GM21576 (cell line): ENCODE measurements at regions not wholly inside any gene's neighbourhood (a gene's known extent, or its start where the extent isn't known, plus 50 kb on each side); places are given as distances from the start of the nearest gene placed in this dataset.

Experiments
- ATAC-seq: cut with Tn5 transposase; IDR thresholded peaks from one replicate; pipeline ENCODE4 v1.9.1; 2021; ENCODE audit warnings: mild to moderate bottlenecking, moderate library complexity; ENCODE audit not compliant: unreplicated experiment

GRCh38 chr11:11045156-11045930 is 187.5 kb upstream of the ZBED5 start:
- no peak for ATAC-seq

- no peak for ATAC-seq
These were observed 186.4 kb upstream of the ZBED5 start for GRCh38 chr11:11044137-11044855.

- no peak for ATAC-seq
These were observed 185.9 kb upstream of the ZBED5 start for GRCh38 chr11:11043721-11044120.

- no peak for ATAC-seq
These were observed 181.5 kb upstream of the ZBED5 start for GRCh38 chr11:11039208-11039965.

- ATAC-seq = no peak
These were observed 180.9 kb upstream of the ZBED5 start for GRCh38 chr11:11038782-11039181.

GRCh38 chr11:11038352-11038751 is 180.5 kb upstream of the ZBED5 start:
- ATAC-seq = no peak

GRCh38 chr11:11036848-11037732 is 179.2 kb upstream of the ZBED5 start:
- ATAC-seq = no peak

GRCh38 chr11:11036185-11036847 is 178.5 kb upstream of the ZBED5 start:
- no peak for ATAC-seq

- no peak for ATAC-seq
These were observed 177.5 kb upstream of the ZBED5 start for GRCh38 chr11:11035331-11035730.

GRCh38 chr11:11034476-11034875 is 176.6 kb upstream of the ZBED5 start:
- no peak for ATAC-seq

GRCh38 chr11:11032066-11032465 is 174.2 kb upstream of the ZBED5 start:
- ATAC-seq = no peak

GRCh38 chr11:11029027-11029426 is 171.2 kb upstream of the ZBED5 start:
- no peak for ATAC-seq

GRCh38 chr11:11028017-11028692 is 170.3 kb upstream of the ZBED5 start:
- peak; percentile 64 for ATAC-seq

- ATAC-seq = no peak
These were observed 169.4 kb upstream of the ZBED5 start for GRCh38 chr11:11027288-11027687.

GRCh38 chr11:11025087-11025486 is 167.2 kb upstream of the ZBED5 start:
- no peak for ATAC-seq

- ATAC-seq = no peak
These were observed 164.4 kb upstream of the ZBED5 start for GRCh38 chr11:11022125-11022730.

- ATAC-seq = no peak
These were observed 163.7 kb upstream of the ZBED5 start for GRCh38 chr11:11021563-11021962.

- ATAC-seq = no peak
These were observed 162.9 kb upstream of the ZBED5 start for GRCh38 chr11:11020747-11021149.

GRCh38 chr11:11020219-11020726 is 162.4 kb upstream of the ZBED5 start:
- ATAC-seq = no peak
